ENCODE measurements at regions not wholly inside any gene's neighbourhood (a gene's known extent, or its start where the extent isn't known, plus 50 kb on each side); places are given as distances from the start of the nearest gene placed in this dataset.

DNA sequence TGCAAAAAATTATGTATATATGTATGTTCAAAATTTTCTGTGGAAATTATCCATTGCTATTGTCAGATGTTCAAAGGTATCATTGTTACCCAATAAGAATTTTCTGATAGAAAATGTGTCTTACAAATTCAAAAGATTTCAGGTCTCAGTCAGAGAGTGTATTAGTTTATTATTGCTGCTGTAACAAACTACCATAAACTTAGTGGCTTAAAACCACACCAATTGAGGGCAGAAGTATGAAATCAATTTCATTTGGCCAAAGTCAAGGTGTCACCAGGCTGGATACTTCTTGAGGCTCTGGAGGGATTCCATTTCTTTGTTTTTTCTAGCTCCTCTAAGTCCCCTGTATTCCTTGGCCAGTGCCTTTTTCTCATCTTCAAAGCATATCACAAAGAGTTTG lies 914.4 kb upstream of the ROBO1 start:
- H3K36me3 ChIP-seq (ENCODE audit: control insufficient read depth, insufficient read depth, low read length): no peaks in the 10 kb centered on the region
- ATAC-seq (no peak), DNase-seq (ENCODE audit: low read depth, low spot score) (no peak)
- CTCF ChIA-PET: no interaction called here
- POLR2A ChIA-PET: no interaction called here
- BruUV-seq (replicated peaks): no TSS peak
- no peaks in the 10 kb centered on the region for H3K27me3 ChIP-seq (ENCODE audit: control insufficient read depth, insufficient read depth, low read length)
- no peak overlapping the region for H3K4me3 ChIP-seq (ENCODE audit: low read depth in 2 of 2, low read length in 2 of 2)
- no peaks in the 10 kb centered on the region for H3K9me3 ChIP-seq (ENCODE audit: control insufficient read depth, insufficient read depth, low read depth, low read length)
- intact Hi-C loops (cut with micrococcal nuclease; ENCODE audit: unreplicated experiment): no loop called here
- TF ChIP-seq POLR2AphosphoS5 (IDR thresholded peaks at IDR 0.05; ENCODE audit: low read depth, low read length): no peak
- TF ChIP-seq, protein P1, sequence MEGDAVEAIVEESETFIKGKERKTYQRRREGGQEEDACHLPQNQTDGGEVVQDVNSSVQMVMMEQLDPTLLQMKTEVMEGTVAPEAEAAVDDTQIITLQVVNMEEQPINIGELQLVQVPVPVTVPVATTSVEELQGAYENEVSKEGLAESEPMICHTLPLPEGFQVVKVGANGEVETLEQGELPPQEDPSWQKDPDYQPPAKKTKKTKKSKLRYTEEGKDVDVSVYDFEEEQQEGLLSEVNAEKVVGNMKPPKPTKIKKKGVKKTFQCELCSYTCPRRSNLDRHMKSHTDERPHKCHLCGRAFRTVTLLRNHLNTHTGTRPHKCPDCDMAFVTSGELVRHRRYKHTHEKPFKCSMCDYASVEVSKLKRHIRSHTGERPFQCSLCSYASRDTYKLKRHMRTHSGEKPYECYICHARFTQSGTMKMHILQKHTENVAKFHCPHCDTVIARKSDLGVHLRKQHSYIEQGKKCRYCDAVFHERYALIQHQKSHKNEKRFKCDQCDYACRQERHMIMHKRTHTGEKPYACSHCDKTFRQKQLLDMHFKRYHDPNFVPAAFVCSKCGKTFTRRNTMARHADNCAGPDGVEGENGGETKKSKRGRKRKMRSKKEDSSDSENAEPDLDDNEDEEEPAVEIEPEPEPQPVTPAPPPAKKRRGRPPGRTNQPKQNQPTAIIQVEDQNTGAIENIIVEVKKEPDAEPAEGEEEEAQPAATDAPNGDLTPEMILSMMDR (IDR thresholded peaks at IDR 0.05): no peak
- TF ChIP-seq, protein P2, sequence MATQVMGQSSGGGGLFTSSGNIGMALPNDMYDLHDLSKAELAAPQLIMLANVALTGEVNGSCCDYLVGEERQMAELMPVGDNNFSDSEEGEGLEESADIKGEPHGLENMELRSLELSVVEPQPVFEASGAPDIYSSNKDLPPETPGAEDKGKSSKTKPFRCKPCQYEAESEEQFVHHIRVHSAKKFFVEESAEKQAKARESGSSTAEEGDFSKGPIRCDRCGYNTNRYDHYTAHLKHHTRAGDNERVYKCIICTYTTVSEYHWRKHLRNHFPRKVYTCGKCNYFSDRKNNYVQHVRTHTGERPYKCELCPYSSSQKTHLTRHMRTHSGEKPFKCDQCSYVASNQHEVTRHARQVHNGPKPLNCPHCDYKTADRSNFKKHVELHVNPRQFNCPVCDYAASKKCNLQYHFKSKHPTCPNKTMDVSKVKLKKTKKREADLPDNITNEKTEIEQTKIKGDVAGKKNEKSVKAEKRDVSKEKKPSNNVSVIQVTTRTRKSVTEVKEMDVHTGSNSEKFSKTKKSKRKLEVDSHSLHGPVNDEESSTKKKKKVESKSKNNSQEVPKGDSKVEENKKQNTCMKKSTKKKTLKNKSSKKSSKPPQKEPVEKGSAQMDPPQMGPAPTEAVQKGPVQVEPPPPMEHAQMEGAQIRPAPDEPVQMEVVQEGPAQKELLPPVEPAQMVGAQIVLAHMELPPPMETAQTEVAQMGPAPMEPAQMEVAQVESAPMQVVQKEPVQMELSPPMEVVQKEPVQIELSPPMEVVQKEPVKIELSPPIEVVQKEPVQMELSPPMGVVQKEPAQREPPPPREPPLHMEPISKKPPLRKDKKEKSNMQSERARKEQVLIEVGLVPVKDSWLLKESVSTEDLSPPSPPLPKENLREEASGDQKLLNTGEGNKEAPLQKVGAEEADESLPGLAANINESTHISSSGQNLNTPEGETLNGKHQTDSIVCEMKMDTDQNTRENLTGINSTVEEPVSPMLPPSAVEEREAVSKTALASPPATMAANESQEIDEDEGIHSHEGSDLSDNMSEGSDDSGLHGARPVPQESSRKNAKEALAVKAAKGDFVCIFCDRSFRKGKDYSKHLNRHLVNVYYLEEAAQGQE (IDR thresholded peaks at IDR 0.05; ENCODE audit: insufficient read depth in 1 of 2, low read depth in 2 of 2, low read length in 1 of 2): no peak
- TF ChIP-seq TCF7L2 (IDR thresholded peaks at IDR 0.05; ENCODE audit: low read depth, low read length): no peak
- TF ChIP-seq SIN3A (IDR thresholded peaks at IDR 0.05; ENCODE audit: borderline replicate concordance, insufficient read depth, low read depth, low read length): no peak
- in situ Hi-C loops (cut with HindIII; ENCODE audit: low pct_unique_long_range_greater_than_20kb, low sequenced_read_pairs): no loop called here
- no peaks in the 10 kb centered on the region for H3K4me1 ChIP-seq (ENCODE audit: control insufficient read depth, insufficient read depth, low read length)
- no peak overlapping the region for H3K27ac ChIP-seq (ENCODE audit: low read length)

DNA sequence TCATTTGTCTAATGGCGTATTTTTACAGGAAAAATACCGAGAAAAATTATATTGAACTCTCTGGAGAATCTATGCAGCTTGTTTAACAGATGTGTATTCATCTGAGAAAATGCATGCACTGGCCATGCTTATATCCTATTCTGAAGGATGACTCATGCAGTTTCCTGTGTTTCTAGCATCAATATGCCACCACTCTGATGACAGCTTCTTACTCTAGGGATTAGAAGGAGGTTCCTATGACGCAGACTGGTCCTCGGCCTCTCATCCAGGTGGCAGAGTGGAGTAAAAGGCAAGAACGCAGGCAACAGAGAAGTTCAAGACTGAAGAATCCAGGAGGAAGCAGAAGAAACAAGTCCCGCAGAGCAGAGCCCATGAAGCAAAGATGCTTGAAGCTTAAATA lies 910.0 kb upstream of the ROBO1 start:
- in situ Hi-C loops (cut with HindIII; ENCODE audit: low pct_unique_long_range_greater_than_20kb, low sequenced_read_pairs) (no loop called here), intact Hi-C loops (cut with micrococcal nuclease; ENCODE audit: unreplicated experiment) (no loop called here)
- no peaks in the 10 kb centered on the region for H3K36me3 ChIP-seq (ENCODE audit: control insufficient read depth, insufficient read depth, low read length)
- H3K27ac ChIP-seq (ENCODE audit: low read length): no peak overlapping the region
- H3K4me3 ChIP-seq (ENCODE audit: low read depth in 2 of 2, low read length in 2 of 2): no peak overlapping the region
- no peaks in the 10 kb centered on the region for H3K9me3 ChIP-seq (ENCODE audit: control insufficient read depth, insufficient read depth, low read depth, low read length)
- ATAC-seq: no peak
- no peaks in the 10 kb centered on the region for H3K27me3 ChIP-seq (ENCODE audit: control insufficient read depth, insufficient read depth, low read length)
- DNase-seq (ENCODE audit: low read depth, low spot score): no peak
- TF ChIP-seq, protein P1 (IDR thresholded peaks at IDR 0.05): no peak
- TF ChIP-seq TCF7L2 (IDR thresholded peaks at IDR 0.05; ENCODE audit: low read depth, low read length) (no peak), POLR2AphosphoS5 (IDR thresholded peaks at IDR 0.05; ENCODE audit: low read depth, low read length) (no peak), SIN3A (IDR thresholded peaks at IDR 0.05; ENCODE audit: borderline replicate concordance, insufficient read depth, low read depth, low read length) (no peak)
- TF ChIP-seq, protein P2 (IDR thresholded peaks at IDR 0.05; ENCODE audit: insufficient read depth in 1 of 2, low read depth in 2 of 2, low read length in 1 of 2): no peak
- H3K4me1 ChIP-seq (ENCODE audit: control insufficient read depth, insufficient read depth, low read length): no peaks in the 10 kb centered on the region
- BruUV-seq (replicated peaks): no TSS peak
- CTCF ChIA-PET: no interaction called here
- POLR2A ChIA-PET: no interaction called here

All from Panc1 (cell line).